Natural killer cell (primary cell): ENCODE measurements at regions not wholly inside any gene's neighbourhood (a gene's known extent, or its start where the extent isn't known, plus 50 kb on each side); places are given as distances from the start of the nearest gene placed in this dataset.

Experiments used
- ATAC-seq, 3 donors: fragments of 150-1000 bp in 2 of 3; fragments of 200-7000 bp in 1 of 3; cut with Tn5 transposase; 1 replicate in 1 of 3; 2 replicates in 2 of 3; pipeline ENCODE4 v1.10.0; 2021; ENCODE audit warnings: mild to moderate bottlenecking in 2 of 3, moderate library complexity in 2 of 3
- DNase-seq, 2 donors: peaks; one replicate each; pipeline versions ENCODE4 v3.0.0 to v3.0.0-alpha.2; 2013 to 2021; ENCODE audit warnings: mixed read lengths in 1 of 2
- H3K27ac ChIP-seq: one replicate; pipeline ENCODE4 v1.5.1; 2013; ENCODE audit warnings: mild to moderate bottlenecking, low read length
- H3K27me3 ChIP-seq: one replicate; pipeline ENCODE4 v1.6.1; 2013; ENCODE audit warnings: low read length; ENCODE audit not compliant: control insufficient read depth, insufficient read depth
- H3K36me3 ChIP-seq: one replicate; pipeline ENCODE4 v1.6.1; 2013; ENCODE audit warnings: low read length; ENCODE audit not compliant: control insufficient read depth, insufficient read depth
- H3K4me1 ChIP-seq: one replicate; pipeline ENCODE4 v1.6.1; 2013; ENCODE audit warnings: low read length; ENCODE audit not compliant: control insufficient read depth, insufficient read depth
- H3K4me3 ChIP-seq: one replicate; pipeline ENCODE4 v1.5.1; 2013; ENCODE audit warnings: low read length
- H3K9me3 ChIP-seq: one replicate; pipeline ENCODE4 v1.6.1; 2013; ENCODE audit warnings: low read length; ENCODE audit not compliant: control insufficient read depth, insufficient read depth
- H3K27ac Mint-ChIP-seq, 2 donors: one replicate each; pipeline ENCODE4 v1.8.0; 2022; ENCODE audit warnings: mild to moderate bottlenecking in 2 of 2, mixed read lengths in 2 of 2, moderate library complexity in 1 of 2
- H3K27me3 Mint-ChIP-seq, 2 donors: one replicate each; pipeline ENCODE4 v1.8.0; 2022; ENCODE audit warnings: low read depth in 2 of 2, mixed read lengths in 2 of 2
- H3K36me3 Mint-ChIP-seq: one replicate; pipeline ENCODE4 v1.8.0; 2022; ENCODE audit warnings: mixed read lengths
- H3K4me1 Mint-ChIP-seq, 2 donors: one replicate each; pipeline ENCODE4 v1.8.0; 2022; ENCODE audit warnings: mixed read lengths in 2 of 2
- H3K4me3 Mint-ChIP-seq: one replicate; pipeline ENCODE4 v1.8.0; 2022; ENCODE audit warnings: mild to moderate bottlenecking, moderate library complexity, mixed read lengths
- H3K9me3 Mint-ChIP-seq, 2 donors: one replicate each; pipeline ENCODE4 v1.8.0; 2022; ENCODE audit warnings: mixed read lengths in 2 of 2
- CTCF ChIP-seq: fragments of 200-600 bp; IDR thresholded peaks from one replicate; pipeline ENCODE4 v1.8.0; 2022; ENCODE audit warnings: antibody characterized with exemption
- WGBS: methylation state at CpG from one replicate; pipeline ENCODE4 v1.1.7; 2013; ENCODE audit warnings: missing lambda C conversion rate; ENCODE audit not compliant: insufficient coverage; 5-methylcytosine and 5-hydroxymethylcytosine counted together
- intact Hi-C: fragments of 100-400 bp; cut with micrococcal nuclease; formaldehyde crosslinking; loops from one replicate; pipeline ENCODE4 v1.14.2; 2022

GRCh38 chr2:199692489-199692888, 158.5 kb downstream of the FTCDNL1 start:
- H3K9me3 ChIP-seq: no peaks in the 10 kb centered on the region
- ATAC-seq: no peak
- no peak overlapping the region for H3K4me3 ChIP-seq
- no peak overlapping the region for H3K4me3 Mint-ChIP-seq
- H3K4me1 ChIP-seq: no peaks in the 10 kb centered on the region
- H3K9me3 Mint-ChIP-seq: no peaks in the 10 kb centered on the region
- no peak overlapping the region for H3K27ac ChIP-seq
- no peaks in the 10 kb centered on the region for H3K27me3 Mint-ChIP-seq
- TF ChIP-seq CTCF: no peak
- H3K27ac Mint-ChIP-seq: no peak overlapping the region
- no peaks in the 10 kb centered on the region for H3K4me1 Mint-ChIP-seq
- H3K27me3 ChIP-seq: no peaks in the 10 kb centered on the region
- H3K36me3 ChIP-seq: no peaks in the 10 kb centered on the region
- H3K36me3 Mint-ChIP-seq: no peaks in the 10 kb centered on the region
- WGBS: 82% methylated on average over 3 of the region's 3 CpGs
- no peak for DNase-seq
- intact Hi-C loops: no loop called here

GRCh38 chr2:199690225-199690624, 160.8 kb downstream of the FTCDNL1 start:
- no peaks in the 10 kb centered on the region for H3K36me3 ChIP-seq
- H3K4me1 Mint-ChIP-seq: peaks cover 3 to 4% of the 10 kb centered on the region in 2 donors
- no peak for TF ChIP-seq CTCF
- H3K27ac Mint-ChIP-seq: no peak overlapping the region
- H3K27me3 Mint-ChIP-seq: no peaks in the 10 kb centered on the region
- ATAC-seq (no peak), DNase-seq (no peak)
- no peak overlapping the region for H3K4me3 ChIP-seq
- 78% methylated on average over 3 of the region's 3 CpGs for WGBS
- no peaks in the 10 kb centered on the region for H3K4me1 ChIP-seq
- H3K36me3 Mint-ChIP-seq: no peaks in the 10 kb centered on the region
- no peaks in the 10 kb centered on the region for H3K27me3 ChIP-seq
- intact Hi-C loops: no loop called here
- H3K9me3 ChIP-seq: no peaks in the 10 kb centered on the region
- no peak overlapping the region for H3K27ac ChIP-seq
- no peaks in the 10 kb centered on the region for H3K9me3 Mint-ChIP-seq
- H3K4me3 Mint-ChIP-seq: no peak overlapping the region

- Histone ChIP-seq H3K27ac (no peak overlapping the region), H3K4me3 (no peak overlapping the region), H3K36me3 (no peaks in the 10 kb centered on the region), H3K9me3 (no peaks in the 10 kb centered on the region), H3K27me3 (no peaks in the 10 kb centered on the region), H3K4me1 (no peaks in the 10 kb centered on the region)
- DNase-seq (no peak), ATAC-seq (no peak)
- H3K9me3 Mint-ChIP-seq: no peaks in the 10 kb centered on the region
- no peak for TF ChIP-seq CTCF
- intact Hi-C loops: no loop called here
- H3K27ac Mint-ChIP-seq: no peak overlapping the region
- no peaks in the 10 kb centered on the region for H3K27me3 Mint-ChIP-seq
- peaks cover 4 to 5% of the 10 kb centered on the region in 2 donors for H3K4me1 Mint-ChIP-seq
- H3K36me3 Mint-ChIP-seq: no peaks in the 10 kb centered on the region
- H3K4me3 Mint-ChIP-seq: no peak overlapping the region
These were observed 165.3 kb downstream of the FTCDNL1 start for GRCh38 chr2:199685669-199686068.

- intact Hi-C loops: no loop called here
- DNase-seq: no peak
- Histone ChIP-seq H3K27ac (no peak overlapping the region), H3K4me1 (no peaks in the 10 kb centered on the region), H3K4me3 (no peak overlapping the region), H3K27me3 (no peaks in the 10 kb centered on the region), H3K36me3 (no peaks in the 10 kb centered on the region), H3K9me3 (no peaks in the 10 kb centered on the region)
- Mint-ChIP-seq H3K36me3 (no peaks in the 10 kb centered on the region), H3K27me3 (peaks cover 0 to 4% of the 10 kb centered on the region in 2 donors), H3K27ac (no peak overlapping the region), H3K9me3 (no peaks in the 10 kb centered on the region), H3K4me1 (peaks cover 4 to 5% of the 10 kb centered on the region in 2 donors), H3K4me3 (no peak overlapping the region)
- TF ChIP-seq CTCF: no peak
- WGBS: 30% methylated on average over 2 of the region's 2 CpGs
- ATAC-seq: no peak
These were observed 166.2 kb downstream of the FTCDNL1 start for GRCh38 chr2:199684832-199685231.
